Smooth muscle cell (in vitro differentiated cells): ENCODE measurements at regions not wholly inside any gene's neighbourhood (a gene's known extent, or its start where the extent isn't known, plus 50 kb on each side); places are given as distances from the start of the nearest gene placed in this dataset.

Experiments used
- DNase-seq: peaks from one replicate; lab custom pipeline; 2025; ENCODE audit not compliant: unreplicated experiment; lab: John Stamatoyannopoulos, UW
- H2AFZ ChIP-seq: fragments of 200-600 bp; sonication (generic); 2 replicates; pipeline ENCODE4 v1.6.0; 2016; ENCODE audit warnings: antibody characterized with exemption, low read depth, mild to moderate bottlenecking
- H3F3A ChIP-seq: fragments of 200-600 bp; sonication (generic); 2 replicates; pipeline ENCODE4 v1.6.0; 2017; ENCODE audit warnings: antibody characterized with exemption, low read depth
- H3K27ac ChIP-seq: fragments of 200-600 bp; sonication (generic); 2 replicates; pipeline ENCODE4 v1.5.1; 2016; ENCODE audit warnings: low read depth, mild to moderate bottlenecking
- H3K27me3 ChIP-seq: fragments of 200-600 bp; sonication (generic); 2 replicates; pipeline ENCODE4 v1.6.1; 2016; ENCODE audit warnings: low read depth, mild to moderate bottlenecking
- H3K36me3 ChIP-seq: fragments of 200-600 bp; sonication (generic); 2 replicates; pipeline ENCODE4 v1.5.1; 2016; ENCODE audit warnings: low read depth
- H3K4me1 ChIP-seq: fragments of 200-600 bp; sonication (generic); 2 replicates; pipeline ENCODE4 v1.5.1; 2016; ENCODE audit warnings: low read depth
- H3K4me2 ChIP-seq: fragments of 200-600 bp; sonication (generic); 2 replicates; pipeline ENCODE4 v1.6.0; 2016; ENCODE audit warnings: mild to moderate bottlenecking
- H3K4me3 ChIP-seq: fragments of 200-600 bp; sonication (generic); 2 replicates; pipeline ENCODE4 v1.5.1; 2016; ENCODE audit warnings: mild to moderate bottlenecking
- H3K79me2 ChIP-seq: fragments of 200-600 bp; sonication (generic); 2 replicates; pipeline ENCODE4 v1.6.0; 2016; ENCODE audit warnings: low read depth, mild to moderate bottlenecking
- H3K9ac ChIP-seq: fragments of 200-600 bp; sonication (generic); 2 replicates; pipeline ENCODE4 v1.6.0; 2016; ENCODE audit warnings: low read depth
- H3K9me3 ChIP-seq: fragments of 200-600 bp; sonication (generic); replicated peaks from 2 replicates; pipeline ENCODE4 v1.5.1; 2016; ENCODE audit warnings: low read depth
- H4K20me1 ChIP-seq: fragments of 200-600 bp; sonication (generic); 2 replicates; pipeline ENCODE4 v1.6.0; 2016; ENCODE audit warnings: low read depth
- CTCF ChIP-seq: fragments of 200-600 bp; sonication (generic); IDR thresholded peaks from 2 replicates; pipeline ENCODE4 v1.5.1; 2017; ENCODE audit warnings: borderline replicate concordance, mild to moderate bottlenecking, antibody characterized with exemption; ENCODE audit not compliant: insufficient read depth, poor library complexity, severe bottlenecking
- WGBS: methylation state at CpG from one replicate; pipeline ENCODE4 v1.1.7; 2016; ENCODE audit warnings: low lambda C conversion rate; 5-methylcytosine and 5-hydroxymethylcytosine counted together

- Histone ChIP-seq H3K9ac (no peak overlapping the region), H3F3A (no peaks in the 10 kb centered on the region)
- WGBS, result 94% methylated on average over 4 of the region's 4 CpGs
Observed at GRCh38 chr6:139701695-139702094, 327.2 kb upstream of the CITED2 start.

GRCh38 chr6:139701003-139701402 lies 326.6 kb upstream of the CITED2 start:
- no peaks in the 10 kb centered on the region for H4K20me1 ChIP-seq
- H3K27ac ChIP-seq, result no peak overlapping the region
- H3K27me3 ChIP-seq, result no peaks in the 10 kb centered on the region
- no peak for TF ChIP-seq CTCF
- H3K4me1 ChIP-seq, result no peaks in the 10 kb centered on the region
- H3K79me2 ChIP-seq, result no peaks in the 10 kb centered on the region
- no peak overlapping the region for H2AFZ ChIP-seq
- H3K4me3 ChIP-seq, result no peak overlapping the region
- no peaks in the 10 kb centered on the region for H3F3A ChIP-seq
- H3K4me2 ChIP-seq, result no peak overlapping the region
- DNase-seq, result no peak
- 94% methylated on average over 1 of the region's 1 CpG for WGBS
- no peaks in the 10 kb centered on the region for H3K36me3 ChIP-seq
- no peak overlapping the region for H3K9ac ChIP-seq
- H3K9me3 ChIP-seq, result no peaks in the 10 kb centered on the region

More at GRCh38 chr6:139701695-139702094, 327.2 kb upstream of the CITED2 start:
- Histone ChIP-seq H3K27me3 (no peaks in the 10 kb centered on the region), H2AFZ (no peak overlapping the region), H3K79me2 (no peaks in the 10 kb centered on the region), H3K9me3 (no peaks in the 10 kb centered on the region), H3K4me2 (no peak overlapping the region), H4K20me1 (no peaks in the 10 kb centered on the region), H3K36me3 (no peaks in the 10 kb centered on the region), H3K4me3 (no peak overlapping the region), H3K27ac (no peak overlapping the region), H3K4me1 (no peaks in the 10 kb centered on the region)
- DNase-seq, result no peak
- no peak for TF ChIP-seq CTCF

- Histone ChIP-seq H3K4me3 (no peak overlapping the region), H3K27me3 (no peaks in the 10 kb centered on the region), H3K9me3 (no peaks in the 10 kb centered on the region), H3F3A (no peaks in the 10 kb centered on the region), H3K27ac (no peak overlapping the region), H3K4me2 (no peak overlapping the region), H3K9ac (no peak overlapping the region), H3K4me1 (no peaks in the 10 kb centered on the region), H3K36me3 (no peaks in the 10 kb centered on the region), H4K20me1 (no peaks in the 10 kb centered on the region), H2AFZ (no peak overlapping the region), H3K79me2 (no peaks in the 10 kb centered on the region)
- no peak for TF ChIP-seq CTCF
- DNase-seq, result no peak
- WGBS, result 95% methylated on average over 1 of the region's 1 CpG
Observed at GRCh38 chr6:139699911-139700310, 325.5 kb upstream of the CITED2 start.

GRCh38 chr6:139699335-139699734 lies 324.9 kb upstream of the CITED2 start:
- no peak overlapping the region for H3K27ac ChIP-seq
- no peak for TF ChIP-seq CTCF
- WGBS, result 100% methylated on average over 1 of the region's 1 CpG
- no peaks in the 10 kb centered on the region for H3K27me3 ChIP-seq
- no peak overlapping the region for H3K4me2 ChIP-seq
- H3K4me1 ChIP-seq, result no peaks in the 10 kb centered on the region
- no peaks in the 10 kb centered on the region for H3F3A ChIP-seq
- no peak overlapping the region for H3K4me3 ChIP-seq
- H3K36me3 ChIP-seq, result no peaks in the 10 kb centered on the region
- H4K20me1 ChIP-seq, result no peaks in the 10 kb centered on the region
- no peaks in the 10 kb centered on the region for H3K9me3 ChIP-seq
- DNase-seq, result no peak
- H3K9ac ChIP-seq, result no peak overlapping the region
- no peak overlapping the region for H2AFZ ChIP-seq
- no peaks in the 10 kb centered on the region for H3K79me2 ChIP-seq
